Lower leg skin (tissue), 4 donors: ENCODE measurements at regions not wholly inside any gene's neighbourhood (a gene's known extent, or its start where the extent isn't known, plus 50 kb on each side); places are given as distances from the start of the nearest gene placed in this dataset.
A peak's percentile ranks its signal among the peaks of the same experiment; 100 is the strongest.

ENCODE experiments used
- DNase-seq, 2 donors: peaks; one replicate each; pipeline ENCODE4 v3.0.0-alpha.2; 2019; ENCODE audit warnings: low spot score in 2 of 2
- H3K4me3 ChIP-seq: fragments of 200-600 bp; sonication (generic); 2 replicates; pipeline ENCODE4 v1.5.1; 2017; ENCODE audit warnings: mild to moderate bottlenecking, low read depth; ENCODE audit not compliant: poor library complexity, severe bottlenecking
- POLR2A ChIP-seq, 2 donors: fragments of 450-650 bp; IDR thresholded peaks; one replicate each; pipeline ENCODE4 v1.6.1; 2016 to 2017; ENCODE audit warnings: antibody characterized with exemption in 2 of 2, mild to moderate bottlenecking in 1 of 2, moderate library complexity in 1 of 2
- WGBS, 2 donors: methylation state at CpG; one replicate each; pipeline ENCODE4 v1.1.5; 2018; 5-methylcytosine and 5-hydroxymethylcytosine counted together
- intact Hi-C: fragments of 100-400 bp; cut with DNase I; formaldehyde crosslinking; loops from one replicate; pipeline ENCODE4 v1.15.0; 2023; ENCODE audit warnings: low total_unique reads
- TF ChIP-seq, protein P1 (sequence below), 3 donors: fragments of 450-650 bp; IDR thresholded peaks; one replicate each; pipeline ENCODE4 v1.5.1; 2016; ENCODE audit warnings: antibody characterized with exemption in 3 of 3, mild to moderate bottlenecking in 3 of 3, moderate library complexity in 2 of 3

DNA sequence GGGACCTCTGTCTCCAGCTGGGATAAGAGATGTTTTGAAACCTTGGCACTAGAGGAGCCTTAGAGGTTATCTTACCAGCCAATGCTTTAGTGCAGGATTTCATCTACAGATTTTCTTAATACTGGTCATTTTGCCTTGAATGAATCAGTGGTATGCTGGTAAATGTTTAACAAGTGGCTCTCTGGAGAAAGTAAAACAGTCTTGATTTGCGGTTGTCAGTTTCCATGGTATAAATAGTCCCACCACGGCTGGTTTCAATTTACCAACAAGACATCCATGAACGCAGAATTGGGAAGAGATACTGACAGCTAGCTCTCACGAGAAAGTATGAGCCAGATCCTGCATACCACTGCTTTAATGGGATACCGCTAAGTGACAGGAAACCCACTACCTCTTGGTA lies 56.7 kb upstream of the CXCL14 start:
- 64 to 78% methylated on average over 5 of the region's 5 CpGs for WGBS, 2 donors

DNA sequence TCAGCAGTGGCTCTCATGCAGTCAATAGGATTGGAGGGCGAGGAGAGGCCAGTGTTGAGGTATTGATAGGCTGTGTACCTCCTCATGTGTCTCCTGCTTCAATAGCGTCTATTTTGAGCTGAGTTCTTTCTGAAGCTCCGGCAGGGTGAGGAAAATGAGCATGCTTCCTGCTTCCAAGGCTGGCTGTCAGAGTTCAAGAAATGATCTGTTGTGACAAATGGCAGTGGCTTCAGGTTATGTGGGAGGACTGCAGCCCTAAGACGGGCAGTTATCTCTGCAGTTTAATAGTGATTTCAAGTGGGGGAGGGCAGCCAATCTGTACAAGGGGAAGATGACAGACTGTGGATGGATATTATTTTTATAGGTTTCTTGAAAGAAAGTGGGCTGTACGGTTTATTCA lies 54.0 kb upstream of the CXCL14 start:
- intact Hi-C loops: no loop called here
- peak in 1 of 2 donors; percentile 2 for DNase-seq
- H3K4me3 ChIP-seq: no peak overlapping the region
- TF ChIP-seq, protein P1, sequence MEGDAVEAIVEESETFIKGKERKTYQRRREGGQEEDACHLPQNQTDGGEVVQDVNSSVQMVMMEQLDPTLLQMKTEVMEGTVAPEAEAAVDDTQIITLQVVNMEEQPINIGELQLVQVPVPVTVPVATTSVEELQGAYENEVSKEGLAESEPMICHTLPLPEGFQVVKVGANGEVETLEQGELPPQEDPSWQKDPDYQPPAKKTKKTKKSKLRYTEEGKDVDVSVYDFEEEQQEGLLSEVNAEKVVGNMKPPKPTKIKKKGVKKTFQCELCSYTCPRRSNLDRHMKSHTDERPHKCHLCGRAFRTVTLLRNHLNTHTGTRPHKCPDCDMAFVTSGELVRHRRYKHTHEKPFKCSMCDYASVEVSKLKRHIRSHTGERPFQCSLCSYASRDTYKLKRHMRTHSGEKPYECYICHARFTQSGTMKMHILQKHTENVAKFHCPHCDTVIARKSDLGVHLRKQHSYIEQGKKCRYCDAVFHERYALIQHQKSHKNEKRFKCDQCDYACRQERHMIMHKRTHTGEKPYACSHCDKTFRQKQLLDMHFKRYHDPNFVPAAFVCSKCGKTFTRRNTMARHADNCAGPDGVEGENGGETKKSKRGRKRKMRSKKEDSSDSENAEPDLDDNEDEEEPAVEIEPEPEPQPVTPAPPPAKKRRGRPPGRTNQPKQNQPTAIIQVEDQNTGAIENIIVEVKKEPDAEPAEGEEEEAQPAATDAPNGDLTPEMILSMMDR (IDR thresholded peaks at IDR 0.05): no peak
- TF ChIP-seq POLR2A (IDR thresholded peaks at IDR 0.05): no peak
- WGBS, 2 donors: 73 to 90% methylated on average over 5 of the region's 5 CpGs

More for the DNA sequence above, 56.7 kb upstream of the CXCL14 start:
- no peak overlapping the region for H3K4me3 ChIP-seq
- intact Hi-C loops: no loop called here
- TF ChIP-seq, protein P1 (IDR thresholded peaks at IDR 0.05): no peak
- TF ChIP-seq POLR2A (IDR thresholded peaks at IDR 0.05): no peak
- peak in 1 of 2 donors; percentile 3 for DNase-seq

DNA sequence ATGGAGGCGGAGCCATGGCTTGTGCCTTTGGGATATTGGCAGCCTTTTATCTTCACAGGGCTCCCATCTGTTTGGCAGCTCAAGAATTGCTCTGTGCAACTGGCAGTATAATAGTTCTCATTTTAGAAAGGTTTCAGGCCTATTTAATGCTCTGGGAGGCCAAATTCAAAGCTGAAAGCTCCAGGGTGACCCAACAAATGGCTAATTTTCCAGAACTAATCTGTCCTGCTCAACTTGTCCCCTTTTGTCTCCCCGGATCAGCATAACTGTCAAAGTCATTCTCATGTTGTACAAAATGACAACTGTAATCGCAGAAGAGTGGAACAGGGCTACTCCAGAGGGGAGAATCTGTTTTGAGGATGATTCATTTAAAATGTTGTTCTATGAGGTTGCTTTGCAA lies 52.6 kb upstream of the CXCL14 start:
- no peak overlapping the region for H3K4me3 ChIP-seq
- 68 to 69% methylated on average over 3 of the region's 3 CpGs for WGBS, 2 donors
- no peak for TF ChIP-seq POLR2A (IDR thresholded peaks at IDR 0.05)
- TF ChIP-seq, protein P1 (IDR thresholded peaks at IDR 0.05): no peak
- peak in 1 of 2 donors; percentile 10 for DNase-seq
- intact Hi-C loops: no loop called here

DNA sequence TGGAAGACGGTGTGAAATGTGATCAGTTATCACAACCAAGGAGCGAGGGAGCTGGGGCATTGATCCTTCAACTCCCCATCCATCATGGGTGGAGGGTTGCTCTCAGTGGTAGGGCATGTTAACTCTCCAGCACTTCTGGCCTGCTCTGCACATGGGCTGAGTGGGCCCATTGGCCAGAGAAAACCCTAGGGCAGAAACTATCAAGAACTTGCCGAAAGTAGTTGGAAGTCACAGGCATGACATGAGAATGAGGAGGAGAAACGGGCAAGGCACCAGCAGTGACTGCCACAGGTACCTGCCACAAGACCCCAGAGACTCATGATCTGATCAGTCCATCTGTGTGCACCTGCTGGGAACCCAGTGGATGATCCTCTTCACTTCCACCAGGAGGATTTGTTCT lies 50.9 kb upstream of the CXCL14 start:
- WGBS, 2 donors: 95 to 96% methylated on average over 4 of the region's 4 CpGs
- no peak overlapping the region for H3K4me3 ChIP-seq
- no peak for DNase-seq
- intact Hi-C loops: no loop called here
- TF ChIP-seq, protein P1 (IDR thresholded peaks at IDR 0.05): no peak
- no peak for TF ChIP-seq POLR2A (IDR thresholded peaks at IDR 0.05)

DNA sequence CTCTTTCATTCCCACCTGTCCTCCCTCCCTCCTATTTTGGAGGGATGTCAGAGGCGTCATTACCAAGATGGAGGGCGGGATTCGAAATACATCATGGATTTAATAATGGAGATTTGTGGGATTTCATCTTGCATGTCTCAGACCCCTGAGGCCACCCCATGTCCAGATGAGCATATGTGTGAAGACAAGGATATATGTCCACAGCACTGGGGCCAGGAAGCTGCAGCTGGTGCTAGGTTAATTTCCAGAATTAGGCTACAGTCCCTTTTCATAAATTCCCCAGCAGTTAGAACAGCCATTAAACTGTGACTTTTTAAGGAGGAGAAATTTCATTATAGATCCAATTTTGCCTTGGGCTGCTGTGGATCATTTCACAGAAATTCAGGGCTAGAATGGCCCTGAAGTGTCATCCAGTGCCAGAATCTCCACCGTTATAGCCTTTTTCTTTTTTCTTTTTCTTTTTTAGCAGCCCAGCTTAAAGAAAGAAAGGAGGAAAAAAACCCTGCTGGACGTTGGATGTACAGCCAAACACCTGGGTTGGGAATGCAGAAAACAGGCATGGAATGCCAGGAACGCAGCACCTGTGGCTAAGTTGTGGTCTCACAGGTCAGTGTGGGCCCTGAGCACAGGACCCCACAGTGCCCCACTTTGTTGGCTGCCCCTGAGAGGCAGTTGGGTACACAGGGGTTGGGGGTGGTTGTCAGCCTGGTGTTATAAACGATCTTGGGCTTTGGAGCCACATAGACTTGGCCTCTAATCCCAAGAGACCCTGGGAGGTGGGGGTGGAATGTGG lies 50.2 kb upstream of the CXCL14 start:
- WGBS, 2 donors: 75 to 76% methylated on average over 7 of the region's 7 CpGs
- TF ChIP-seq, protein P1 (IDR thresholded peaks at IDR 0.05): no peak
- TF ChIP-seq POLR2A (IDR thresholded peaks at IDR 0.05): no peak
- intact Hi-C loops: no loop called here

More for the DNA sequence above, 50.2 kb upstream of the CXCL14 start:
- no peak overlapping the region for H3K4me3 ChIP-seq
- peak in 1 of 2 donors; percentile 8 for DNase-seq
